SK-N-SH (cell line): ENCODE measurements at regions not wholly inside any gene's neighbourhood (a gene's known extent, or its start where the extent isn't known, plus 50 kb on each side); places are given as distances from the start of the nearest gene placed in this dataset.

Experiments
- CTCF ChIA-PET: fragments of 300-600, 350-600 bp; formaldehyde crosslinking; extraction: SDS; loops from one replicate; lab custom pipeline; 2021; lab: Yijun Ruan, JAX
- POLR2A ChIA-PET: fragments of 350-600 bp; sonication (Branson Sonifier 250); formaldehyde crosslinking; extraction: SDS; loops from one replicate; lab custom pipeline; 2020; ENCODE audit warnings: antibody characterized with exemption, inconsistent platforms; lab: Yijun Ruan, JAX
- DNase-seq: peaks from one replicate; pipeline ENCODE4 v3.0.0; 2012
- H2AFZ ChIP-seq: fragments of 200-600 bp; sonication (generic); 2 replicates; pipeline ENCODE4 v1.8.1; 2016; ENCODE audit warnings: antibody characterized with exemption, mild to moderate bottlenecking, low read depth
- H3F3A ChIP-seq: fragments of 200-600 bp; sonication (generic); replicated peaks from 2 replicates; pipeline ENCODE3; 2016; ENCODE audit warnings: antibody characterized with exemption, mild to moderate bottlenecking; ENCODE audit not compliant: insufficient read depth
- H3K27ac ChIP-seq, 2 experiments: fragments of 200-500 bp in 1 of 2; fragments of 200-600 bp in 1 of 2; sonication (Bioruptor generic) in 1 of 2; sonication (generic), shearing (Covaris generic) in 1 of 2; 2 replicates each; pipeline versions ENCODE4 v1.5.1 to v1.6.1; 2014 to 2016; ENCODE audit warnings: low read depth in 2 of 2, inconsistent platforms in 1 of 2, low read length in 1 of 2, mild to moderate bottlenecking in 1 of 2, mixed read lengths in 1 of 2
- H3K27me3 ChIP-seq: fragments of 200-600 bp; sonication (generic), shearing (Covaris generic); 2 replicates; pipeline ENCODE4 v1.6.1; 2016; ENCODE audit warnings: mixed run types; ENCODE audit not compliant: insufficient read depth
- H3K36me3 ChIP-seq, 2 experiments: fragments of 200-500 bp in 1 of 2; fragments of 200-600 bp in 1 of 2; sonication (Bioruptor generic) in 1 of 2; sonication (generic) in 1 of 2; replicated peaks in 1 of 2; 2 replicates each; pipeline versions ENCODE3 to v1.5.1; 2014 to 2016; ENCODE audit warnings: low read length in 1 of 2, mild to moderate bottlenecking in 1 of 2; ENCODE audit not compliant: insufficient read depth in 2 of 2, control insufficient read depth in 1 of 2
- H3K4me1 ChIP-seq, 2 experiments: fragments of 200-500 bp in 1 of 2; fragments of 200-600 bp in 1 of 2; sonication (Bioruptor generic) in 1 of 2; sonication (generic), shearing (Covaris generic) in 1 of 2; 2 replicates each; pipeline versions ENCODE4 v1.5.1 to v1.6.1; 2014 to 2016; ENCODE audit warnings: low read depth in 1 of 2, low read length in 1 of 2, mixed run types in 1 of 2; ENCODE audit not compliant: insufficient read depth in 2 of 2, control insufficient read depth in 1 of 2
- H3K4me2 ChIP-seq: fragments of 200-600 bp; sonication (generic), shearing (Covaris generic); 2 replicates; pipeline ENCODE4 v1.6.1; 2017; ENCODE audit warnings: mixed run types
- H3K4me3 ChIP-seq, 2 experiments: fragments of 200-500 bp in 1 of 2; fragments of 200-600 bp in 1 of 2; sonication (Bioruptor generic) in 1 of 2; sonication (generic), shearing (Covaris generic) in 1 of 2; 2 replicates each; pipeline versions ENCODE4 v1.5.1 to v1.8.1; 2014 to 2016; ENCODE audit warnings: low read depth in 2 of 2, inconsistent platforms in 1 of 2, low read length in 1 of 2, mild to moderate bottlenecking in 1 of 2, mixed read lengths in 1 of 2, moderate library complexity in 1 of 2
- H3K79me2 ChIP-seq: fragments of 200-600 bp; sonication (generic); 2 replicates; pipeline ENCODE4 v1.8.1; 2017; ENCODE audit warnings: mild to moderate bottlenecking; ENCODE audit not compliant: insufficient read depth
- H3K9ac ChIP-seq: fragments of 200-600 bp; sonication (generic); 2 replicates; pipeline ENCODE4 v1.6.1; 2017; ENCODE audit warnings: mixed run types
- H3K9me2 ChIP-seq: fragments of 200-600 bp; sonication (generic); 2 replicates; pipeline ENCODE4 v1.6.1; 2017; ENCODE audit warnings: mixed run types
- H3K9me3 ChIP-seq: fragments of 200-600 bp; sonication (generic); 2 replicates; pipeline ENCODE4 v1.6.1; 2017; ENCODE audit warnings: mixed run types, mild to moderate bottlenecking, moderate library complexity
- H4K20me1 ChIP-seq: fragments of 200-600 bp; sonication (generic); 2 replicates; pipeline ENCODE4 v1.6.1; 2017; ENCODE audit warnings: mild to moderate bottlenecking, mixed run types; ENCODE audit not compliant: insufficient read depth
- ELF1 ChIP-seq: IDR thresholded peaks from 2 replicates; pipeline ENCODE4 v1.4.0; 2012
- EP300 ChIP-seq, 2 experiments: IDR thresholded peaks; 2 replicates each; pipeline versions ENCODE4 v1.4.0 to v1.6.1; 2012; ENCODE audit warnings: borderline replicate concordance in 1 of 2, low read depth in 1 of 2, low read length in 1 of 2
- EZH2phosphoT487 ChIP-seq: fragments of 200-600 bp; sonication (generic); IDR thresholded peaks from 2 replicates; pipeline ENCODE4 v1.6.1; 2017; ENCODE audit warnings: low read depth, mixed run types, mild to moderate bottlenecking, antibody characterized with exemption, moderate library complexity, borderline replicate concordance
- FOSL2 ChIP-seq: IDR thresholded peaks from 2 replicates; pipeline ENCODE4 v1.4.0; 2012; ENCODE audit warnings: low read depth, mild to moderate bottlenecking, moderate library complexity, borderline replicate concordance
- FOXM1 ChIP-seq: IDR thresholded peaks from 2 replicates; pipeline ENCODE4 v1.4.0; 2012; ENCODE audit warnings: low read depth, mild to moderate bottlenecking
- GABPA ChIP-seq: IDR thresholded peaks from 2 replicates; pipeline ENCODE4 v1.4.0; 2012; ENCODE audit warnings: low read depth, mild to moderate bottlenecking
- GATA2 ChIP-seq: sonication (generic); formaldehyde crosslinking; IDR thresholded peaks from 2 replicates; pipeline ENCODE4 v1.5.0; 2020; ENCODE audit warnings: mild to moderate bottlenecking, missing genetic modification reagents
- IRF3 ChIP-seq: fragments of 150-350 bp; IDR thresholded peaks from 2 replicates; pipeline ENCODE4 v1.6.1; 2016; ENCODE audit warnings: mild to moderate bottlenecking, low read depth, low read length
- JUND ChIP-seq: IDR thresholded peaks from 2 replicates; pipeline ENCODE4 v1.4.0; 2012
- MAX ChIP-seq: IDR thresholded peaks from 2 replicates; pipeline ENCODE4 v1.4.0; 2012; ENCODE audit warnings: low read depth
- MEF2A ChIP-seq: IDR thresholded peaks from 2 replicates; pipeline ENCODE4 v1.4.0; 2012; ENCODE audit warnings: low read depth, borderline replicate concordance
- MXI1 ChIP-seq: IDR thresholded peaks from 2 replicates; pipeline ENCODE4 v1.6.1; 2012; ENCODE audit warnings: mild to moderate bottlenecking, low read depth, low read length, improper control_type of control experiment
- NFIC ChIP-seq: IDR thresholded peaks from 2 replicates; pipeline ENCODE4 v1.4.0; 2012; ENCODE audit warnings: borderline replicate concordance
- NRF1 ChIP-seq: IDR thresholded peaks from 2 replicates; pipeline ENCODE4 v1.6.1; 2012; ENCODE audit warnings: low read depth, mild to moderate bottlenecking, low read length
- POLR2AphosphoS5 ChIP-seq: IDR thresholded peaks from 2 replicates; pipeline ENCODE4 v1.6.1; 2012; ENCODE audit warnings: low read depth, low read length
- RCOR1 ChIP-seq: fragments of 150-350 bp; IDR thresholded peaks from 2 replicates; pipeline ENCODE4 v1.6.1; 2017; ENCODE audit warnings: antibody characterized with exemption, low read length
- SIN3A ChIP-seq: IDR thresholded peaks from 2 replicates; pipeline ENCODE4 v1.6.1; 2012; ENCODE audit warnings: low read depth, mild to moderate bottlenecking, low read length, moderate library complexity, borderline replicate concordance
- SMC3 ChIP-seq: IDR thresholded peaks from 2 replicates; pipeline ENCODE4 v1.6.1; 2012; ENCODE audit warnings: low read depth, low read length, improper control_type of control experiment
- TAF1 ChIP-seq: IDR thresholded peaks from 2 replicates; pipeline ENCODE4 v1.6.1; 2012; ENCODE audit warnings: low read depth, mild to moderate bottlenecking, low read length, moderate library complexity, borderline replicate concordance
- TCF12 ChIP-seq: IDR thresholded peaks from 2 replicates; pipeline ENCODE4 v1.4.0; 2012
- TEAD4 ChIP-seq: IDR thresholded peaks from 2 replicates; pipeline ENCODE4 v1.4.0; 2012; ENCODE audit warnings: mild to moderate bottlenecking, borderline replicate concordance; ENCODE audit not compliant: insufficient read depth
- USF1 ChIP-seq: IDR thresholded peaks from 2 replicates; pipeline ENCODE4 v1.4.0; 2012; ENCODE audit warnings: low read depth, borderline replicate concordance
- USF2 ChIP-seq: fragments of 150-350 bp; IDR thresholded peaks from 2 replicates; pipeline ENCODE4 v1.6.1; 2017; ENCODE audit warnings: antibody characterized with exemption, low read length, low read depth, borderline replicate concordance
- YY1 ChIP-seq: IDR thresholded peaks from 2 replicates; pipeline ENCODE4 v1.4.0; 2012; ENCODE audit warnings: low read depth, mild to moderate bottlenecking
- WGBS: methylation state at CpG from one replicate; pipeline ENCODE4 v1.1.6; 2017; ENCODE audit warnings: low lambda C conversion rate; 5-methylcytosine and 5-hydroxymethylcytosine counted together

GRCh38 chr20:40771308-40771610, 82.2 kb upstream of the MAFB start (continued):
- TF ChIP-seq TEAD4 (no peak), RCOR1 (no peak)

- no peak for TF ChIP-seq ELF1
- no peak for TF ChIP-seq TAF1
- no peak for TF ChIP-seq MAX
- TF ChIP-seq TCF12: no peak
- TF ChIP-seq FOSL2: no peak
- TF ChIP-seq SMC3: no peak
- no peak for TF ChIP-seq NRF1
- no peak for TF ChIP-seq POLR2AphosphoS5
- TF ChIP-seq EZH2phosphoT487: no peak
- no peak for TF ChIP-seq YY1
- no peak for TF ChIP-seq SIN3A
- TF ChIP-seq MEF2A: no peak
- no peak for TF ChIP-seq GATA2 (CRISPR knock-in tag)
These were observed 82.9 kb upstream of the MAFB start for GRCh38 chr20:40771848-40772511.

GRCh38 chr20:40773376-40773775, 84.3 kb upstream of the MAFB start:
- no peaks in the 10 kb centered on the region for H3K9me3 ChIP-seq
- H3K9me2 ChIP-seq: no peaks in the 10 kb centered on the region
- H2AFZ ChIP-seq: no peak overlapping the region
- H3K27me3 ChIP-seq: no peaks in the 10 kb centered on the region
- ChIA-PET POLR2A (no interaction called here), CTCF (no interaction called here)
- no peak overlapping the region for H3K9ac ChIP-seq
- no peaks in the 10 kb centered on the region for H4K20me1 ChIP-seq
- WGBS: 8% methylated on average over 2 of the region's 3 CpGs
- no peak overlapping the region for H3K27ac ChIP-seq
- H3K4me1 ChIP-seq: peaks cover 0 to 6% of the 10 kb centered on the region in 2 experiments; a peak in 1 of 4 replicates
- H3K4me2 ChIP-seq: no peak overlapping the region
- no peaks in the 10 kb centered on the region for H3K79me2 ChIP-seq
- DNase-seq: no peak
- no peaks in the 10 kb centered on the region for H3K36me3 ChIP-seq
- no peak overlapping the region for H3K4me3 ChIP-seq
- H3F3A ChIP-seq: no peaks in the 10 kb centered on the region
- TF ChIP-seq EZH2phosphoT487 (no peak), ELF1 (no peak), FOXM1 (no peak), EP300 (IDR thresholded peaks at IDR 0.05; ENCODE audit: borderline replicate concordance in 1 of 2, low read depth in 1 of 2, low read length in 1 of 2) (no peak), MAX (no peak), MXI1 (no peak), USF2 (no peak), NFIC (no peak), JUND (no peak), TAF1 (no peak), GABPA (no peak), USF1 (no peak), TCF12 (no peak), TEAD4 (no peak), IRF3 (no peak)

More at GRCh38 chr20:40771848-40772511, 82.9 kb upstream of the MAFB start:
- Histone ChIP-seq H3K9ac (no peak overlapping the region), H2AFZ (no peak overlapping the region), H3K9me2 (no peaks in the 10 kb centered on the region), H3K9me3 (no peaks in the 10 kb centered on the region), H3K4me3 (no peak overlapping the region), H3K4me1 (peaks cover 0 to 5% of the 10 kb centered on the region in 2 experiments; a peak in 1 of 4 replicates), H4K20me1 (no peaks in the 10 kb centered on the region), H3K27ac (no peak overlapping the region), H3K36me3 (no peaks in the 10 kb centered on the region), H3K27me3 (no peaks in the 10 kb centered on the region), H3K4me2 (no peak overlapping the region), H3K79me2 (no peaks in the 10 kb centered on the region), H3F3A (no peaks in the 10 kb centered on the region)
- WGBS: 48% methylated on average over 7 of the region's 7 CpGs
- POLR2A ChIA-PET: no interaction called here
- CTCF ChIA-PET: interaction anchor here (0.9 kb wide), 1 partner anchor 94 kb away, joined by 4 read pairs; no protein-coding TSS in a partner anchor
- no peak for DNase-seq
